NB4 (cell line): ENCODE measurements at regions not wholly inside any gene's neighbourhood (a gene's known extent, or its start where the extent isn't known, plus 50 kb on each side); places are given as distances from the start of the nearest gene placed in this dataset.

Experiments used
- POLR2A ChIP-seq: IDR thresholded peaks from 2 replicates; pipeline ENCODE4 v1.6.1; 2011; ENCODE audit warnings: mild to moderate bottlenecking; ENCODE audit not compliant: insufficient read length; ENCODE audit errors: extremely low read depth
- TF ChIP-seq, protein P1 (sequence below): IDR thresholded peaks from one replicate; pipeline ENCODE4 v1.5.1; 2012; ENCODE audit warnings: low read depth, low read length

DNA sequence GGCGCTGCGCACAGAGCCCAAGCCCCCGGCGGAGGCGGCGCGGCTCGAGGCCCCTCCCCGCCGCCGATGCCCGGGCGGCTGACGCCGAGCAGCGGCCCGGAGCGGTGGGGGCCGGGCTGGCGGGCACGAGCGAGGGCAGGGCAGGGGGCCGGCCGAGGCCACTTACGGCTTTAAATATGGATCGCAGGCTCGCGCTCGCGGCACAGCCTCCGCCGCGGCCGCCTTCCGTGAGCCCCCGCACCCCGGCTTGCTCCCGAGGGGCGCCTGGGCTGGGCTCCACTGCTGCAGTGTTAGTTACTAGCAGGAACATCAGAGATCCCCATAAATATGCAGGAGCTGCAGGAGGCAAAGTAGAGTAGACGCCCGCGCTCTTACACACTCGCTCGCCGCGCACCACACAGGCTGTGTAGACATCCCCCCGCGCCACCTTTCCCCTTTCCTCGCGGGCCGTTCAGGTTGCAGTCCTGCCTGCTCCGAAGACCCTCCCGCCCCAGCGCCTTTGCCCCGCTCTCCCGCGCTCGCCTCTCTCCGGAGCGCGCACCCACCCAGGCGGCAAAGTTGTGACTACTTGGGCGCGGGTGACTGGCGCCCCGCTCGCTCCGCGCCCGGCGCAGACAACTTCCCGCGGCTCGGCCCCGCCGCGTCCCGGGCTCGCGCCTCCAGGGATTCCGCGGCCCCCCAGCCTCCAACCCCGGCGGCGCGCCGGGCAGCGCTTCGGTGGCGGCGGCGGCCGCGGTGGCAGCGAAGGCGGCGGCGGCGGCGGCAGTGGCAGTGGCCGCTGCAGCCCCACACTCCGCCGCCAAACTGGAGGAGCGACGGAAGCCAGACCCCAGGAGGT is 152.0 kb upstream of the SLC4A4 start:
- TF ChIP-seq POLR2A, result no peak
- TF ChIP-seq, protein P1, sequence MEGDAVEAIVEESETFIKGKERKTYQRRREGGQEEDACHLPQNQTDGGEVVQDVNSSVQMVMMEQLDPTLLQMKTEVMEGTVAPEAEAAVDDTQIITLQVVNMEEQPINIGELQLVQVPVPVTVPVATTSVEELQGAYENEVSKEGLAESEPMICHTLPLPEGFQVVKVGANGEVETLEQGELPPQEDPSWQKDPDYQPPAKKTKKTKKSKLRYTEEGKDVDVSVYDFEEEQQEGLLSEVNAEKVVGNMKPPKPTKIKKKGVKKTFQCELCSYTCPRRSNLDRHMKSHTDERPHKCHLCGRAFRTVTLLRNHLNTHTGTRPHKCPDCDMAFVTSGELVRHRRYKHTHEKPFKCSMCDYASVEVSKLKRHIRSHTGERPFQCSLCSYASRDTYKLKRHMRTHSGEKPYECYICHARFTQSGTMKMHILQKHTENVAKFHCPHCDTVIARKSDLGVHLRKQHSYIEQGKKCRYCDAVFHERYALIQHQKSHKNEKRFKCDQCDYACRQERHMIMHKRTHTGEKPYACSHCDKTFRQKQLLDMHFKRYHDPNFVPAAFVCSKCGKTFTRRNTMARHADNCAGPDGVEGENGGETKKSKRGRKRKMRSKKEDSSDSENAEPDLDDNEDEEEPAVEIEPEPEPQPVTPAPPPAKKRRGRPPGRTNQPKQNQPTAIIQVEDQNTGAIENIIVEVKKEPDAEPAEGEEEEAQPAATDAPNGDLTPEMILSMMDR, result no peak
